SJSA1 (cell line): ENCODE measurements at regions not wholly inside any gene's neighbourhood (a gene's known extent, or its start where the extent isn't known, plus 50 kb on each side); places are given as distances from the start of the nearest gene placed in this dataset.

Source experiments
- DNase-seq, 2 experiments: peaks; one replicate each; pipeline ENCODE4 v3.0.0-alpha.2; 2015 to 2020; ENCODE audit warnings: low spot score in 2 of 2, low read depth in 1 of 2
- H3K27ac ChIP-seq: fragments of 250-450 bp; sonication (Bioruptor Pico); 2 replicates; pipeline ENCODE4 v1.5.1; 2020; ENCODE audit warnings: mild to moderate bottlenecking, moderate library complexity
- H3K27me3 ChIP-seq: fragments of 250-450 bp; sonication (Bioruptor Pico); replicated peaks from 2 replicates; pipeline ENCODE4 v1.5.1; 2020; ENCODE audit warnings: mild to moderate bottlenecking, moderate library complexity
- H3K36me3 ChIP-seq: fragments of 250-450 bp; sonication (Bioruptor Pico); 2 replicates; pipeline ENCODE4 v1.5.1; 2020; ENCODE audit warnings: mild to moderate bottlenecking
- H3K4me1 ChIP-seq: fragments of 250-450 bp; sonication (Bioruptor Pico); replicated peaks from 2 replicates; pipeline ENCODE4 v1.6.1; 2021; ENCODE audit warnings: mild to moderate bottlenecking
- H3K4me3 ChIP-seq: fragments of 250-450 bp; sonication (Bioruptor Pico); 2 replicates; pipeline ENCODE4 v1.5.1; 2020; ENCODE audit warnings: mild to moderate bottlenecking
- H3K9me3 ChIP-seq: fragments of 250-450 bp; sonication (Bioruptor Pico); replicated peaks from 2 replicates; pipeline ENCODE4 v1.5.1; 2020; ENCODE audit warnings: mild to moderate bottlenecking

DNA sequence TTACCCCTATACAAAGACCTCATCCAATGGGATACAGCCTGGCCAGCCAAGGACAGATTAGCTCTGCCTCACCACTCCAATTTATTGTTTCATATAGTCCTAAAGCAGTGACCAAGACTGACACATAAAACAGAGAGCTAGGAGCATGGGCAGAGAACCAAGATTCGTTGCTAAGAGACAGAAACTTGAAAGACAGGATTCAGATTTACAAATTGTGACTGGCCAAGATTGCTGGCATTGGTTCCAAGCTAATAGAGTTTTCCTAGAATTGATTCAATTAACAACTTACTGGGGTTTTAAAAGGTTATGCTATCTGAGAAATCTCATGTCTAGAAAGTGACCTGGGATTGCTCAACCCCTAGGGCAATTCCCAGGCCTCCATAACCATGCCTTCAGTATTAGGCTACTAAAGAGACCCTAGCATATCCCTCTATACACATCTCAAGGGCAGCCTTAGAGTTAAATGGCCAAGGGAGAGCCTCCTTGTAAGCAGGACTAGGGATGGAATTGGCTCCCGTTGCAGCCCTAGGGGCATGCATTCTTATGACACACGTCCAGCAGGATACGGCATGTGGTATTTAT lies 75.6 kb downstream of the ICOS start:
- DNase-seq = no peak
- Histone ChIP-seq H3K27ac (no peak overlapping the region), H3K27me3 (no peaks in the 10 kb centered on the region), H3K4me3 (no peak overlapping the region), H3K4me1 (no peaks in the 10 kb centered on the region), H3K36me3 (no peaks in the 10 kb centered on the region), H3K9me3 (no peaks in the 10 kb centered on the region)

GRCh38 chr2:204015118-204015843 lies 78.7 kb downstream of the ICOS start:
- Histone ChIP-seq H3K4me3 (no peak overlapping the region), H3K36me3 (no peaks in the 10 kb centered on the region), H3K27ac (no peak overlapping the region), H3K4me1 (no peaks in the 10 kb centered on the region), H3K27me3 (no peaks in the 10 kb centered on the region), H3K9me3 (no peaks in the 10 kb centered on the region)
- DNase-seq = no peak

DNA sequence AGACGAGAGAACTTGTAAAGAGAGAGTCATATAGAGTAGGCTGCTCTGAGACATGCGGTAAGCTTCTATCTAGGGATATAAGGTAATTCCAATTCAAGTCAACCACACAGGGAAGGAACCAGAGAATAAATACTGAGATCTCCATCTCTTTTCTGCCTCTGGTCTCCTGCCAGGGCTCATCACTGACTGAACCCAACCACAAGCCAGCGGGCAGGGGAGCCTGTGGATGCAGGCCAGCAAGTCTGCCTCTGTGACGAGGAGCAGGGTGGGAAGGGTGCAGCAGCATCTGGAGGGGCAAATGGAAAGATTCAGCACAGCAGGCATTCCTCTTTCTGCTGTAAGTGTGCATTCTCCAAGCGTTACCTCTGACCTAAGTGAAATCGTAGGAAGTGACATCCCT lies 82.2 kb downstream of the ICOS start:
- Histone ChIP-seq H3K4me3 (no peak overlapping the region), H3K36me3 (no peaks in the 10 kb centered on the region), H3K4me1 (no peaks in the 10 kb centered on the region), H3K27ac (no peak overlapping the region), H3K9me3 (no peaks in the 10 kb centered on the region), H3K27me3 (no peaks in the 10 kb centered on the region)
- no peak for DNase-seq

GRCh38 chr2:204019572-204020501 lies 83.3 kb downstream of the ICOS start:
- Histone ChIP-seq H3K27ac (no peak overlapping the region), H3K4me1 (no peaks in the 10 kb centered on the region), H3K36me3 (no peaks in the 10 kb centered on the region), H3K27me3 (no peaks in the 10 kb centered on the region), H3K9me3 (no peaks in the 10 kb centered on the region), H3K4me3 (no peak overlapping the region)
- no peak for DNase-seq

DNA sequence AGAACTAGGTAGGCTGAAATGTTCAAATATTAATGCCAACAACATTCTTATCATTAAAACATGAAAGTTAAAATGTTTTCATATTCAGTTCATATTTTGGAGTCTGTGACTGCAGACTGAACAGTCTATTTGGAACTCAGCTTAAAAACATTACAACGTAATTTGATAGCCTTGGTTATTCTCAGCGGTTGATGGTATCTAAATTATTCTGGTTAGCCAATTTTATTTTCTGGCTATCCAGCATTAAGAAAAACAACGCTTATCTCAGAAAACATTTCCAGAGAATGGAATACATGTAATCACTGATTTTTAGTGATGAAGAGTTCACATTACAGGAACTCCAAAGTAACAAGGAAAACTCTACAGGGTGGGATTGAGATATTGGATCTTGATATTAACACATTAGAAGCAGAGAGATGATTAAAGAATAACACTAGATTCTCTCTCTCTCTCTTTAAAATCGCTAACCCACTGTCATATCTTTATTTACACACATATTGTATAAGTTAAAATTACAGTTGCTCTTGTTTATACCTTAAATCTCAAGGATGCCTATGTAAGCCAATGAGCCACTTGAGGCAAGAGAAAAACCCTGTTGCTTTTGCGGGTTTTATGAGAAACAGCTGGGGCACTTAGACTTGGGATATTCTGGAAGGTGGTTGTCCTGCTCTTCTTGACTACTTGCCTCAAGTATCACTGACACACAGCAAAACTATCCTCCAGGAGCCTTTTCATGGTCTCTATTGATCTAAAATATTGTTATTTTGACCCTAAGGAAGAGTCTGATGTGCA lies 84.9 kb downstream of the ICOS start:
- Histone ChIP-seq H3K9me3 (no peaks in the 10 kb centered on the region), H3K27ac (no peak overlapping the region)
- DNase-seq = no peak

GRCh38 chr2:204022550-204022949 lies 86.0 kb downstream of the ICOS start:
- H3K27ac ChIP-seq = no peak overlapping the region
- H3K27me3 ChIP-seq = no peaks in the 10 kb centered on the region

More for the DNA sequence above, 84.9 kb downstream of the ICOS start:
- Histone ChIP-seq H3K4me1 (no peaks in the 10 kb centered on the region), H3K27me3 (no peaks in the 10 kb centered on the region), H3K36me3 (no peaks in the 10 kb centered on the region), H3K4me3 (no peak overlapping the region)

GRCh38 chr2:204023088-204023487 lies 86.5 kb downstream of the ICOS start:
- H3K4me1 ChIP-seq = no peaks in the 10 kb centered on the region
- DNase-seq = no peak
- no peaks in the 10 kb centered on the region for H3K9me3 ChIP-seq
- no peaks in the 10 kb centered on the region for H3K36me3 ChIP-seq
- H3K27ac ChIP-seq = no peak overlapping the region
- H3K27me3 ChIP-seq = no peaks in the 10 kb centered on the region
- no peak overlapping the region for H3K4me3 ChIP-seq

More at GRCh38 chr2:204022550-204022949, 86.0 kb downstream of the ICOS start:
- no peak for DNase-seq
- Histone ChIP-seq H3K36me3 (no peaks in the 10 kb centered on the region), H3K4me3 (no peak overlapping the region), H3K9me3 (no peaks in the 10 kb centered on the region), H3K4me1 (no peaks in the 10 kb centered on the region)

DNA sequence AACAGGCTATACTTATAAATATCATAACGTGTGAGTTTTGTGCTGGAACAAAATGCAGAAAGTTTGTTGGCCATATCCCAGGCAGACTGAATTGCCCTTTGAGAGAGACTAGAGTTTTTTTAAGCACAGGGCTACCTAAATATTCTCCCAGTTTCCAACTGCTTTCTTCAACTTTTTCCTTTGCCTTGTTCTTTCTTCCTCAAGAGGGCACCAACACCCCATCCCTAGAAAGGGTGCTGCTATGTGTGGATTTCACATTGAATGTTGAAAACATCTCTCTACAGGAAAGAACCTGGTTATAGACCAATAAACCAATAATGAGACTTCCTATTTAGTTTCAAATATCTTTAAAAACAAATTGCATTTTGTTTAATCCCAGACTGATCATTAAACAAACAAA lies 87.9 kb downstream of the ICOS start:
- Histone ChIP-seq H3K27me3 (no peaks in the 10 kb centered on the region), H3K36me3 (no peaks in the 10 kb centered on the region), H3K27ac (no peak overlapping the region), H3K9me3 (no peaks in the 10 kb centered on the region), H3K4me3 (no peak overlapping the region), H3K4me1 (no peaks in the 10 kb centered on the region)
- peak in 1 of 2 experiments; percentile 12 for DNase-seq

- Histone ChIP-seq H3K4me1 (no peaks in the 10 kb centered on the region), H3K27ac (no peak overlapping the region), H3K4me3 (no peak overlapping the region), H3K9me3 (no peaks in the 10 kb centered on the region), H3K27me3 (no peaks in the 10 kb centered on the region), H3K36me3 (no peaks in the 10 kb centered on the region)
- no peak for DNase-seq
Observed at GRCh38 chr2:204024906-204025475, 88.4 kb downstream of the ICOS start.

GRCh38 chr2:204026294-204026693 lies 89.7 kb downstream of the ICOS start:
- DNase-seq = no peak
- Histone ChIP-seq H3K4me1 (no peaks in the 10 kb centered on the region), H3K9me3 (no peaks in the 10 kb centered on the region), H3K36me3 (no peaks in the 10 kb centered on the region), H3K27ac (no peak overlapping the region), H3K27me3 (no peaks in the 10 kb centered on the region), H3K4me3 (no peak overlapping the region)

DNA sequence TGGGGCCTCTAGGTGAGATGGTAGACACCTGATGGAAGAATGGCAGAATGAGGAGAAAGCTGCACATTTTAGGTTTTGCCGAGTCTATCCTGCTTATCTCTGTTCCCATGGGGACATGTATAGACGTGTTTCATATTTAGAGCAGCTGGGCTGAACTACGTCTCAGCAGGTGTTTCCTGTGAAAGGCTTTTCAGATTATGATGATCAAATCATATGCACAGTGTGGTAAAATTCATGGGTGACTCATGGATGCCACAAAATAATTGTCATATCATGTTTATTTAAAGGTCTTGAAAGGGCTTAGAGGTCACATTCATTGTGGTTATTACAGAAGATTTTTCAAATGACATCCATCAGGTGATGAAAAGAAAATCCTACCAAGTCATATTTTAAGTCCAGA lies 90.5 kb downstream of the ICOS start:
- Histone ChIP-seq H3K4me3 (no peak overlapping the region), H3K27me3 (no peaks in the 10 kb centered on the region), H3K4me1 (no peaks in the 10 kb centered on the region), H3K9me3 (no peaks in the 10 kb centered on the region), H3K36me3 (no peaks in the 10 kb centered on the region), H3K27ac (no peak overlapping the region)
- DNase-seq = no peak

- no peaks in the 10 kb centered on the region for H3K9me3 ChIP-seq
- no peaks in the 10 kb centered on the region for H3K36me3 ChIP-seq
- H3K27me3 ChIP-seq = peaks cover 8% of the 10 kb centered on the region; the same call in 1 of the 2 replicates
- no peak overlapping the region for H3K27ac ChIP-seq
- H3K4me1 ChIP-seq = no peaks in the 10 kb centered on the region
- no peak overlapping the region for H3K4me3 ChIP-seq
- no peak for DNase-seq
Observed at GRCh38 chr2:204030322-204030721, 93.8 kb downstream of the ICOS start.

- Histone ChIP-seq H3K4me1 (no peaks in the 10 kb centered on the region), H3K4me3 (no peak overlapping the region), H3K36me3 (no peaks in the 10 kb centered on the region), H3K9me3 (no peaks in the 10 kb centered on the region), H3K27ac (no peak overlapping the region), H3K27me3 (peaks cover 8% of the 10 kb centered on the region; the same call in 1 of the 2 replicates)
- no peak for DNase-seq
Observed at GRCh38 chr2:204031056-204031455, 94.5 kb downstream of the ICOS start.
